Right atrium auricular region (tissue), 2 donors: ENCODE measurements at regions not wholly inside any gene's neighbourhood (a gene's known extent, or its start where the extent isn't known, plus 50 kb on each side); places are given as distances from the start of the nearest gene placed in this dataset.

Source experiments
- DNase-seq: peaks from one replicate; pipeline ENCODE4 v3.0.0-alpha.2; 2019; ENCODE audit warnings: low spot score
- H3K27ac ChIP-seq, 2 donors: fragments of 200-600 bp; sonication (generic); 1 replicate in 1 of 2; 2 replicates in 1 of 2; pipeline ENCODE4 v1.5.1; 2016 to 2019
- H3K27me3 ChIP-seq, 2 donors: fragments of 200-600 bp; sonication (generic); one replicate each; pipeline versions ENCODE4 v1.5.1 to v1.6.0; 2017 to 2019
- H3K36me3 ChIP-seq: fragments of 200-600 bp; sonication (generic); one replicate; pipeline ENCODE4 v1.5.1; 2016
- H3K4me1 ChIP-seq, 2 donors: fragments of 200-600 bp; sonication (generic); one replicate each; pipeline versions ENCODE4 v1.5.1 to v1.6.0; 2017 to 2019
- H3K4me3 ChIP-seq, 2 donors: fragments of 200-600 bp; sonication (generic); 1 replicate in 1 of 2; 2 replicates in 1 of 2; pipeline ENCODE4 v1.5.1; 2017 to 2019; ENCODE audit warnings: mild to moderate bottlenecking in 1 of 2, moderate library complexity in 1 of 2
- H3K9me3 ChIP-seq, 2 donors: fragments of 200-600 bp; sonication (generic); one replicate each; pipeline ENCODE4 v1.5.1; 2019
- TF ChIP-seq, protein P1 (sequence below), 2 donors: fragments of 200-600 bp; sonication (generic); IDR thresholded peaks; one replicate each; pipeline ENCODE4 v1.5.1; 2019; ENCODE audit warnings: antibody characterized with exemption in 2 of 2

DNA sequence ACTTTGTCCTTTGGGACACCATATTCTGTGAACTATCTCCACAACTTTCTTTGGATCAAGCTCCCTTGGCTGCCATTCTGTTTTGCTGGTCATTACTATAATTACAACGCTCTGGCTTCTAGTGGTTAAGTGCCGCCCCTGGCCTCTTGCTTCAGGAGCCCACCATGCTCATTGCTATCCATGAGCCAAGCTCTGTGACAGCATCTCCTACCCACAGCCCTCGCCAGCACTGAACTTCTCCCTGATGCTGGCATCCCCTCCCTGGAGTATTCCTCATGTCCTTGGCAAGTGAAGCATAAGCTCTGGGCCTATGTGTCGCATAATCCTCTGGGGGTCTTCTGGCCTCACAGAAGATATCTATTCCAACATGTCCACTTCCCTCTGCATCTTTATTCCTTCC is 60.6 kb upstream of the DHX40 start:
- DNase-seq, result peak; percentile 52
- no peak overlapping the region for H3K27ac ChIP-seq
- H3K4me3 ChIP-seq, result no peak overlapping the region
- H3K36me3 ChIP-seq, result no peaks in the 10 kb centered on the region
- H3K4me1 ChIP-seq, result no peaks in the 10 kb centered on the region
- TF ChIP-seq, protein P1, sequence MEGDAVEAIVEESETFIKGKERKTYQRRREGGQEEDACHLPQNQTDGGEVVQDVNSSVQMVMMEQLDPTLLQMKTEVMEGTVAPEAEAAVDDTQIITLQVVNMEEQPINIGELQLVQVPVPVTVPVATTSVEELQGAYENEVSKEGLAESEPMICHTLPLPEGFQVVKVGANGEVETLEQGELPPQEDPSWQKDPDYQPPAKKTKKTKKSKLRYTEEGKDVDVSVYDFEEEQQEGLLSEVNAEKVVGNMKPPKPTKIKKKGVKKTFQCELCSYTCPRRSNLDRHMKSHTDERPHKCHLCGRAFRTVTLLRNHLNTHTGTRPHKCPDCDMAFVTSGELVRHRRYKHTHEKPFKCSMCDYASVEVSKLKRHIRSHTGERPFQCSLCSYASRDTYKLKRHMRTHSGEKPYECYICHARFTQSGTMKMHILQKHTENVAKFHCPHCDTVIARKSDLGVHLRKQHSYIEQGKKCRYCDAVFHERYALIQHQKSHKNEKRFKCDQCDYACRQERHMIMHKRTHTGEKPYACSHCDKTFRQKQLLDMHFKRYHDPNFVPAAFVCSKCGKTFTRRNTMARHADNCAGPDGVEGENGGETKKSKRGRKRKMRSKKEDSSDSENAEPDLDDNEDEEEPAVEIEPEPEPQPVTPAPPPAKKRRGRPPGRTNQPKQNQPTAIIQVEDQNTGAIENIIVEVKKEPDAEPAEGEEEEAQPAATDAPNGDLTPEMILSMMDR (IDR thresholded peaks at IDR 0.05), result no peak
- H3K27me3 ChIP-seq, result no peaks in the 10 kb centered on the region
- H3K9me3 ChIP-seq, result no peaks in the 10 kb centered on the region

DNA sequence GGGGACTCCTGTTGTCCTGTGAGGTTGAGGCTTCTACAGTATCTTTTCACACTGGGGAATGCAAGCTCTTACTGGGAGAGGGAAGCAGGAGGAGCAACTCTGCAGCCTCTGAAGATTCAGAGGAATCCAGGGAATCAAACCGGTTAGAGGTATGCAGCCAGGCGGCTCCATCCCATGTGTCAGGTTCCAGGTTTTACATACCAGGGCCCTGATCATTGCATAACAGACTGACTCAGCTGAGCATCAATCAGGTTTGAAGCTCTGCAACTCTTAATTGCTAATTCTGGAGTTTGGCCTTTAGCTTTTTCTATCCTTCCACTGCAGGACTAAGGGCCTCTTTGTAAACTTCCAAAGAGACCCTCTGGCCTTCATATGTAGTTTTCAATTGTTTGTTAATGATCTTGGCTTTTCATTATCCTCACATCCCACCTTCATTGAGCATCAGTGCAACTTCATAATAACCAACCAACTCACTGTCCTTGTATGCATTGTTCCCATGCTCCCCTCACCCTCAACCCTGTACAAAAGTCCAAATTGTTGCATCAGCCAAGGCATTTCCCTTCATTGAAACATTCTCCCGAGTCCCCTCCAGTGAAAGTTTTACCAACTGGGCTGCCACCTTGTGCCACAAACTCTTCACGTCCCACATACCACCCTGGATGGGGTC is 59.7 kb upstream of the DHX40 start:
- Histone ChIP-seq H3K27me3 (no peaks in the 10 kb centered on the region), H3K4me3 (no peak overlapping the region), H3K9me3 (no peaks in the 10 kb centered on the region), H3K36me3 (no peaks in the 10 kb centered on the region), H3K4me1 (no peaks in the 10 kb centered on the region), H3K27ac (no peak overlapping the region)
- DNase-seq, result no peak
- TF ChIP-seq, protein P1 (IDR thresholded peaks at IDR 0.05), result no peak

DNA sequence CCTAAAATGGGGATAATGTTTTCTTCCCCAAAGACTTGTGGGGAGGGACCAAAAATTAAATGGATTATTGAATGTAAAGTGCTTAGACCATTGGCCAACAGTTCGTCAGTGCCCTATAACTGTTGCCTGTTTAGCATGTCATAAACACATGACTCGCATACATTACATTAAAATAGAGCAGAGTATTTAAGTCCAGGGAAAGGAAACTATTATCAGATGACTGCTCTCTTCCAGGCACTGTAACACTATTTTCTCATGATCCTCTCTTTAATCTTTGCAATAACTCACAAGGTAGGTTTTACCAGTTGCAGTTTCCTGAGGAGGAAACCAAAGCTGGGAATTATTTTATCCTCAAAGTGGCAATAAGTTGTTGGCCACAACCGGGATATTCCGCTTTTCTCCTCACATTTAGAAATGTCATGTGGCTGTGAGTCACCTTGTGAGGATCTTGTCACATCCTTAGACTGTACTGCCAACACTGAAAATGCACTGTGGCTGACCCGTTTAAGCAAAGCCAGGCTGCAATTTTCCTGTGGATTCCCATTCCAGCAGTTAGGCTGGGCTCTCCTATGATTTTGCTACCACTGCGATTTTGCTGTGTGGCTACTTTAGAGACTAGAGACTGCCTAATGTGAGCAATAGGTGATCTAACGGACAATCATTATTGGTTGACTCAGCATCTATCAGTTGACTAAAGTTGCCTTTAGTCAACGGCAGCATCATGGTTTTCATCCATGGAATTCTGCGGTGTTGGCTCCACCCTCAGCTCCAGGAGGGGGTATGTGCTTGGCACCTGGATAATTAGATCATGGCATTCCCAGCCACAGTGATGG is 58.3 kb upstream of the DHX40 start:
- Histone ChIP-seq H3K27ac (no peak overlapping the region), H3K9me3 (no peaks in the 10 kb centered on the region)
- TF ChIP-seq, protein P1 (IDR thresholded peaks at IDR 0.05), result no peak

DNA sequence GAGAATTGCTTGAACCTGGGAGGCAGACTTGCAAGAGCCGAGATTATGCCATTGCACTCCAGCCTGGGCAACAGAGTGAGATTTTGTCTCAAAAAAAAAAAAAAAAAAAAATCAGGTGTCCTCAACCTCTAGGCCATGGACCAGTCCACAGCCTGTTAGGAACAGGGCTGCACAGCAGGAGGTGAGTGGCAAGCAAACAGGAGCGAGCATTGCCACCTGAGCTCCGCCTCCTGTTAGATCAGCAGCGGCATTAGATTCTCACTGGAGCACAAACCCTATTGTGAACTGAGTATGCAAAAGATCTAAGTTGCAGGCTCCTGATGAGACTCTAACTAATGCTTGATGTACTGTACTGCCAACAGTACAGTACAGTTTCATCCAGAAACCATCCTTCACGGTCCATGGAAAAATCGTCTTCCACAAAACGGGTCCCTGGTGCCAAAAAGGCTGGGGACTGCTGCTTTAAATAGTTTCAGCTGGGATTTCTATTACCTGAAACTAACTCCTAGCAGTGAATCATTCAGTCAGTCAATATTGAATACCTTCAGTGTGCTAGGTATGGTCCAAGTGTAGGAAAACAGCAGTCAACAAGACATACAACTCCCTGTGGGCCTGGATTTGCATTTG is 56.3 kb upstream of the DHX40 start:
- no peak for DNase-seq

More for the DNA sequence above, 58.3 kb upstream of the DHX40 start:
- H3K4me3 ChIP-seq, result no peak overlapping the region
- H3K27me3 ChIP-seq, result no peaks in the 10 kb centered on the region
- DNase-seq, result peak; percentile 30
- H3K4me1 ChIP-seq, result no peaks in the 10 kb centered on the region
- H3K36me3 ChIP-seq, result no peaks in the 10 kb centered on the region

DNA sequence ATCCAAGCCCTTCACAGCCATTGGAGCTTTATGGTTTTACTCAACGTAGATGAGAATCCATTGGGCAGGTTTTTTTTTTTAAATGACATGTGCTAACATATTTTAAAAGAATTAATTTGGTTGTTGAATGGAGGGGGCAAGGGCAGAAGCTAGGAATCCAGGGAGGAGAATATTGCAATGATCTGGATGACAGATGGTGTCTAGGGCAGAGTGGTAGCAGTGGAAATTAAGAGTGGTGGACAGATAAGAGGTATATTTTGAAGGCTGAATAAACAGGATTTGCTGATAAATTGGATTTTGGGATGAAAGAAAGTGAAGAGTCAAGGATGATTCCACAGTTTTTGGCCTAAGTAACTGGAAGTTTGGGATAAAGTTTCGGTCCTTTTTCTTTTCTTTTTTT is 54.8 kb upstream of the DHX40 start:
- no peak for DNase-seq
- H3K27ac ChIP-seq, result no peak overlapping the region

More for the DNA sequence above, 56.3 kb upstream of the DHX40 start:
- H3K27ac ChIP-seq, result no peak overlapping the region
- TF ChIP-seq, protein P1 (IDR thresholded peaks at IDR 0.05), result no peak
- no peaks in the 10 kb centered on the region for H3K36me3 ChIP-seq
- H3K27me3 ChIP-seq, result no peaks in the 10 kb centered on the region
- no peak overlapping the region for H3K4me3 ChIP-seq
- peaks cover 0 to 6% of the 10 kb centered on the region in 2 donors for H3K4me1 ChIP-seq
- H3K9me3 ChIP-seq, result no peaks in the 10 kb centered on the region

More for the DNA sequence above, 54.8 kb upstream of the DHX40 start:
- TF ChIP-seq, protein P1 (IDR thresholded peaks at IDR 0.05), result no peak
- no peak overlapping the region for H3K4me3 ChIP-seq
- H3K9me3 ChIP-seq, result no peaks in the 10 kb centered on the region
- no peaks in the 10 kb centered on the region for H3K27me3 ChIP-seq
- no peaks in the 10 kb centered on the region for H3K36me3 ChIP-seq
- peaks cover 0 to 13% of the 10 kb centered on the region in 2 donors for H3K4me1 ChIP-seq
